ENCODE measurements at regions not wholly inside any gene's neighbourhood (a gene's known extent, or its start where the extent isn't known, plus 50 kb on each side); places are given as distances from the start of the nearest gene placed in this dataset.

- no peak for TF ChIP-seq CTCF (conservative IDR thresholded peaks at IDR 0.05; ENCODE audit: low read depth, low read length)
Measured at GRCh38 chr4:1499465-1499864, 93.2 kb upstream of the NKX1-1 start.

GRCh38 chr4:1497189-1497801 is 91.1 kb upstream of the NKX1-1 start:
- DNase-seq (ENCODE audit: low read depth): no peak
- TF ChIP-seq CTCF (conservative IDR thresholded peaks at IDR 0.05; ENCODE audit: low read depth, low read length): no peak
- H3K4me3 ChIP-seq (ENCODE audit: low read length): no peak overlapping the region

More at GRCh38 chr4:1499465-1499864, 93.2 kb upstream of the NKX1-1 start:
- H3K4me3 ChIP-seq (ENCODE audit: low read length): no peak overlapping the region
- DNase-seq (ENCODE audit: low read depth): no peak

GRCh38 chr4:1496116-1496642 is 89.9 kb upstream of the NKX1-1 start:
- DNase-seq (ENCODE audit: low read depth): no peak
- no peak for TF ChIP-seq CTCF (conservative IDR thresholded peaks at IDR 0.05; ENCODE audit: low read depth, low read length)
- H3K4me3 ChIP-seq (ENCODE audit: low read length): no peak overlapping the region

GRCh38 chr4:1495416-1496115 is 89.3 kb upstream of the NKX1-1 start:
- TF ChIP-seq CTCF (conservative IDR thresholded peaks at IDR 0.05; ENCODE audit: low read depth, low read length): no peak
- H3K4me3 ChIP-seq (ENCODE audit: low read length): no peak overlapping the region
- no peak for DNase-seq (ENCODE audit: low read depth)

- H3K4me3 ChIP-seq (ENCODE audit: low read length): no peak overlapping the region
- no peak for DNase-seq (ENCODE audit: low read depth)
- TF ChIP-seq CTCF (conservative IDR thresholded peaks at IDR 0.05; ENCODE audit: low read depth, low read length): no peak
Measured at GRCh38 chr4:1494416-1495315, 88.4 kb upstream of the NKX1-1 start.

- DNase-seq (ENCODE audit: low read depth): no peak
- TF ChIP-seq CTCF (conservative IDR thresholded peaks at IDR 0.05; ENCODE audit: low read depth, low read length): no peak
- no peak overlapping the region for H3K4me3 ChIP-seq (ENCODE audit: low read length)
Measured at GRCh38 chr4:1493540-1494287, 87.5 kb upstream of the NKX1-1 start.
